Activated CD4-positive, alpha-beta memory T cell treated with anti-CD3 and anti-CD28 coated beads, Interleukin-2, amount 10 ng/mL, durations not matched to agents 7 days and 5 days (primary cell): ENCODE measurements at regions not wholly inside any gene's neighbourhood (a gene's known extent, or its start where the extent isn't known, plus 50 kb on each side); places are given as distances from the start of the nearest gene placed in this dataset.
"Not testable (repeated sequence)": the region's sequence is repeated elsewhere in the genome, so short reads cannot be mapped to it uniquely, and the experiment has no call there.

Experiments used
- CTCF ChIA-PET: fragments of 350-600 bp; sonication (Branson Sonifier 250); formaldehyde crosslinking; loops from one replicate; lab custom pipeline; 2021; ENCODE audit warnings: antibody characterized with exemption, inconsistent platforms; lab: Charles Lee
- POLR2A ChIA-PET: fragments of 350-600 bp; sonication (Branson Sonifier 250); formaldehyde crosslinking; loops from one replicate; lab custom pipeline; 2021; ENCODE audit warnings: antibody characterized with exemption; lab: Charles Lee
- DNase-seq: peaks from one replicate; pipeline ENCODE4 v3.0.0-alpha.2; 2020
- H3K27ac Mint-ChIP-seq: one replicate; pipeline ENCODE4 v1.8.0; 2021; ENCODE audit warnings: mild to moderate bottlenecking, mixed read lengths
- H3K27me3 Mint-ChIP-seq: one replicate; pipeline ENCODE4 v1.8.0; 2021; ENCODE audit warnings: mixed read lengths
- H3K36me3 Mint-ChIP-seq: one replicate; pipeline ENCODE4 v1.8.0; 2021; ENCODE audit warnings: low read depth, mixed read lengths
- H3K4me1 Mint-ChIP-seq: one replicate; pipeline ENCODE4 v1.8.0; 2021; ENCODE audit warnings: mixed read lengths
- H3K4me3 Mint-ChIP-seq: one replicate; pipeline ENCODE4 v1.8.0; 2021; ENCODE audit warnings: mild to moderate bottlenecking, mixed read lengths
- H3K9me3 Mint-ChIP-seq: one replicate; pipeline ENCODE4 v1.8.0; 2021; ENCODE audit warnings: mixed read lengths

- ChIA-PET POLR2A (no interaction called here), CTCF (no interaction called here)
- DNase-seq = no peak
- no peak overlapping the region for H3K27ac Mint-ChIP-seq
- H3K27me3 Mint-ChIP-seq = no peaks in the 10 kb centered on the region
- no peaks in the 10 kb centered on the region for H3K4me1 Mint-ChIP-seq
- no peak overlapping the region for H3K4me3 Mint-ChIP-seq
- H3K36me3 Mint-ChIP-seq = no peaks in the 10 kb centered on the region
- H3K9me3 Mint-ChIP-seq = peaks cover 4% of the 10 kb centered on the region
These were observed 1015.2 kb upstream of the SLIT2 start for GRCh38 chr4:19236473-19236872.

GRCh38 chr4:19230906-19231545 is 1020.7 kb upstream of the SLIT2 start:
- Mint-ChIP-seq H3K36me3 (no peaks in the 10 kb centered on the region), H3K27me3 (no peaks in the 10 kb centered on the region), H3K27ac (no peak overlapping the region), H3K4me1 (no peaks in the 10 kb centered on the region), H3K4me3 (no peak overlapping the region), H3K9me3 (no peaks in the 10 kb centered on the region)
- DNase-seq = no peak
- CTCF ChIA-PET = no interaction called here
- POLR2A ChIA-PET = no interaction called here

- ChIA-PET CTCF (no interaction called here), POLR2A (no interaction called here)
- Mint-ChIP-seq H3K4me3 (no peak overlapping the region), H3K4me1 (no peaks in the 10 kb centered on the region), H3K9me3 (no peaks in the 10 kb centered on the region), H3K36me3 (no peaks in the 10 kb centered on the region), H3K27ac (no peak overlapping the region), H3K27me3 (no peaks in the 10 kb centered on the region)
- DNase-seq = no peak
These were observed 1024.0 kb upstream of the SLIT2 start for GRCh38 chr4:19227701-19228100.

- DNase-seq = no peak
- Mint-ChIP-seq H3K4me3 (no peak overlapping the region), H3K27ac (no peak overlapping the region), H3K4me1 (no peaks in the 10 kb centered on the region), H3K9me3 (no peaks in the 10 kb centered on the region), H3K36me3 (no peaks in the 10 kb centered on the region), H3K27me3 (no peaks in the 10 kb centered on the region)
- POLR2A ChIA-PET = no interaction called here
- CTCF ChIA-PET = no interaction called here
These were observed 1026.9 kb upstream of the SLIT2 start for GRCh38 chr4:19224820-19225219.

- H3K27me3 Mint-ChIP-seq = no peaks in the 10 kb centered on the region
- POLR2A ChIA-PET = no interaction called here
- DNase-seq = no peak
- no peaks in the 10 kb centered on the region for H3K36me3 Mint-ChIP-seq
- CTCF ChIA-PET = no interaction called here
- H3K4me1 Mint-ChIP-seq = no peaks in the 10 kb centered on the region
- H3K4me3 Mint-ChIP-seq = no peak overlapping the region
- no peak overlapping the region for H3K27ac Mint-ChIP-seq
- H3K9me3 Mint-ChIP-seq = no peaks in the 10 kb centered on the region
These were observed 1035.2 kb upstream of the SLIT2 start for GRCh38 chr4:19216476-19216875.

GRCh38 chr4:19214591-19215186 is 1037.0 kb upstream of the SLIT2 start:
- ChIA-PET CTCF (no interaction called here), POLR2A (no interaction called here)
- Mint-ChIP-seq H3K4me1 (no peaks in the 10 kb centered on the region), H3K36me3 (no peaks in the 10 kb centered on the region), H3K9me3 (peaks cover 3% of the 10 kb centered on the region), H3K4me3 (no peak overlapping the region), H3K27me3 (no peaks in the 10 kb centered on the region), H3K27ac (no peak overlapping the region)
- DNase-seq = no peak

GRCh38 chr4:19213388-19213787 is 1038.3 kb upstream of the SLIT2 start:
- CTCF ChIA-PET = no interaction called here
- no peaks in the 10 kb centered on the region for H3K27me3 Mint-ChIP-seq

GRCh38 chr4:19205853-19206252 is 1045.9 kb upstream of the SLIT2 start:
- no peak for DNase-seq
- Mint-ChIP-seq H3K4me1 (no peaks in the 10 kb centered on the region), H3K27me3 (no peaks in the 10 kb centered on the region), H3K27ac (no peak overlapping the region), H3K36me3 (no peaks in the 10 kb centered on the region), H3K9me3 (peaks cover 3% of the 10 kb centered on the region), H3K4me3 (no peak overlapping the region)
- ChIA-PET POLR2A (no interaction called here), CTCF (no interaction called here)

More at GRCh38 chr4:19213388-19213787, 1038.3 kb upstream of the SLIT2 start:
- peaks cover 3% of the 10 kb centered on the region for H3K9me3 Mint-ChIP-seq
- H3K4me1 Mint-ChIP-seq = no peaks in the 10 kb centered on the region
- H3K27ac Mint-ChIP-seq = no peak overlapping the region
- POLR2A ChIA-PET = no interaction called here
- no peaks in the 10 kb centered on the region for H3K36me3 Mint-ChIP-seq
- no peak for DNase-seq
- H3K4me3 Mint-ChIP-seq = no peak overlapping the region

GRCh38 chr4:19197838-19198237 is 1053.9 kb upstream of the SLIT2 start:
- H3K4me3 Mint-ChIP-seq, H3K36me3 Mint-ChIP-seq, POLR2A ChIA-PET, CTCF ChIA-PET, H3K27me3 Mint-ChIP-seq, H3K9me3 Mint-ChIP-seq, DNase-seq, H3K27ac Mint-ChIP-seq, H3K4me1 Mint-ChIP-seq: not testable (repeated sequence)

GRCh38 chr4:19195696-19196095 is 1056.0 kb upstream of the SLIT2 start:
- POLR2A ChIA-PET = no interaction called here
- no peaks in the 10 kb centered on the region for H3K4me1 Mint-ChIP-seq
- no peaks in the 10 kb centered on the region for H3K36me3 Mint-ChIP-seq
- H3K9me3 Mint-ChIP-seq = peaks cover 6% of the 10 kb centered on the region
- DNase-seq = no peak
- CTCF ChIA-PET = no interaction called here
- no peaks in the 10 kb centered on the region for H3K27me3 Mint-ChIP-seq
- no peak overlapping the region for H3K27ac Mint-ChIP-seq
- no peak overlapping the region for H3K4me3 Mint-ChIP-seq

- no peak for DNase-seq
- POLR2A ChIA-PET = no interaction called here
- H3K36me3 Mint-ChIP-seq = no peaks in the 10 kb centered on the region
- H3K9me3 Mint-ChIP-seq = peaks cover 6% of the 10 kb centered on the region
- CTCF ChIA-PET = no interaction called here
- H3K4me1 Mint-ChIP-seq = no peaks in the 10 kb centered on the region
- H3K27ac Mint-ChIP-seq = no peak overlapping the region
- no peak overlapping the region for H3K4me3 Mint-ChIP-seq
- no peaks in the 10 kb centered on the region for H3K27me3 Mint-ChIP-seq
These were observed 1057.0 kb upstream of the SLIT2 start for GRCh38 chr4:19194672-19195071.

GRCh38 chr4:19193274-19193981 is 1058.3 kb upstream of the SLIT2 start:
- no peak overlapping the region for H3K27ac Mint-ChIP-seq
- no peaks in the 10 kb centered on the region for H3K36me3 Mint-ChIP-seq
- H3K4me3 Mint-ChIP-seq = no peak overlapping the region
- DNase-seq = no peak
- H3K4me1 Mint-ChIP-seq = no peaks in the 10 kb centered on the region
- H3K9me3 Mint-ChIP-seq = peaks cover 6% of the 10 kb centered on the region
- ChIA-PET POLR2A (no interaction called here), CTCF (no interaction called here)
- no peaks in the 10 kb centered on the region for H3K27me3 Mint-ChIP-seq

- Mint-ChIP-seq H3K9me3 (peaks cover 6% of the 10 kb centered on the region), H3K36me3 (no peaks in the 10 kb centered on the region), H3K27ac (no peak overlapping the region), H3K4me1 (no peaks in the 10 kb centered on the region), H3K27me3 (no peaks in the 10 kb centered on the region), H3K4me3 (no peak overlapping the region)
- ChIA-PET CTCF (no interaction called here), POLR2A (no interaction called here)
- no peak for DNase-seq
These were observed 1059.6 kb upstream of the SLIT2 start for GRCh38 chr4:19191979-19192650.
